ENCODE measurements at regions not wholly inside any gene's neighbourhood (a gene's known extent, or its start where the extent isn't known, plus 50 kb on each side); places are given as distances from the start of the nearest gene placed in this dataset.

DNA sequence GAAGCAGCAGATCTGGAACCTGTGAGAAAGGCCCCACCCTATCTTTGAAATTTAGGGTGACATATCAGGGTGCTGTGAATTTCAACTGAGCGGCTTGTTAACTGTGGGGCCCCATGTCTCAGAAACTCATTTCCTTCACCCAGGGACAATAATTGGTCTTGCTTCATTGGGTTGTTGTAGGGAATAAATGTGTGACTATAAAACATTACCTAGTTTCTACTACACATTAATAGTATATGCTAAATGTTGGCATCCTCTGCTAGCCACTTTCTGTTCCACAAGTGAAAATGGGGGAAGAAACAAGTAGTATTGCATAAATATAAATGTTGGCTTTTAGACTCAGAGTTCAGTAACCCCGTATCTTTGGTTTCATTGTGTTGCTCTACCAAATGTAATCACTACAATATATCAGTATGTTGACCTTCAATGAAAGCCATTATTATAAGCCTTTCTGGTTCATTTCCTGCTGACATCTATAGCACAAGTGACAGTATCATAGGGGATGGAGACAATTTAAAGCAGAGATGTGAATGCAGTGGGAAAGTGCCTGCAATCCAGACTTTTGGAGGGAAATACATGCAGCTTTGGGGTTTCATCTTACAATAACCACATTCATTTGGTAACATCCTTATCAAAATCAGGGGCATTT is 905.5 kb upstream of the RAG2 start:
- Mint-ChIP-seq H3K9me3 (peaks cover 0 to 7% (median 0%) of the 10 kb centered on the region in 7 donors), H3K27me3 (ENCODE audit: low read depth in 3 of 3) (no peaks in the 10 kb centered on the region), H3K4me1 (peaks cover 20% of the 10 kb centered on the region), H3K4me3 (no peak overlapping the region), H3K27ac (no peak overlapping the region), H3K36me3 (no peaks in the 10 kb centered on the region)
- Histone ChIP-seq H3K4me2 (replicated peaks; ENCODE audit: extremely low read depth, low read length, poor library complexity, severe bottlenecking) (no peak overlapping the region), H3K9ac (ENCODE audit: insufficient read depth, low read length, poor library complexity, severe bottlenecking) (no peak overlapping the region), H3K9me3 (replicated peaks in 1 of 2; ENCODE audit: control insufficient read depth in 1 of 2, insufficient read depth in 1 of 2, low read length in 2 of 2) (no peaks in the 10 kb centered on the region), H3K27me3 (ENCODE audit: control insufficient read depth in 2 of 2, insufficient read depth in 2 of 2, low read length in 2 of 2) (no peaks in the 10 kb centered on the region), H2AFZ (ENCODE audit: insufficient read depth, low read depth, low read length, poor library complexity, severe bottlenecking) (no peak overlapping the region), H3K36me3 (replicated peaks in 1 of 2; ENCODE audit: control insufficient read depth in 1 of 2, insufficient read depth in 2 of 2, low read length in 2 of 2) (no peaks in the 10 kb centered on the region), H3K4me3 (replicated peaks in 1 of 3; ENCODE audit: low read depth in 2 of 3, low read length in 3 of 3) (no peak overlapping the region), H4K20me1 (ENCODE audit: insufficient read depth, low read length) (no peaks in the 10 kb centered on the region), H3K4me1 (ENCODE audit: control insufficient read depth in 1 of 2, insufficient read depth in 2 of 2, low read length in 2 of 2) (peaks cover 5 to 7% of the 10 kb centered on the region in 2 donors), H3K79me2 (ENCODE audit: insufficient read depth, low read length) (no peaks in the 10 kb centered on the region), H3K27ac (ENCODE audit: low read depth in 1 of 2, low read length in 2 of 2) (no peak overlapping the region)
- no peak for DNase-seq
- intact Hi-C loops (cut with micrococcal nuclease) = no loop called here
- TF ChIP-seq, protein P1, sequence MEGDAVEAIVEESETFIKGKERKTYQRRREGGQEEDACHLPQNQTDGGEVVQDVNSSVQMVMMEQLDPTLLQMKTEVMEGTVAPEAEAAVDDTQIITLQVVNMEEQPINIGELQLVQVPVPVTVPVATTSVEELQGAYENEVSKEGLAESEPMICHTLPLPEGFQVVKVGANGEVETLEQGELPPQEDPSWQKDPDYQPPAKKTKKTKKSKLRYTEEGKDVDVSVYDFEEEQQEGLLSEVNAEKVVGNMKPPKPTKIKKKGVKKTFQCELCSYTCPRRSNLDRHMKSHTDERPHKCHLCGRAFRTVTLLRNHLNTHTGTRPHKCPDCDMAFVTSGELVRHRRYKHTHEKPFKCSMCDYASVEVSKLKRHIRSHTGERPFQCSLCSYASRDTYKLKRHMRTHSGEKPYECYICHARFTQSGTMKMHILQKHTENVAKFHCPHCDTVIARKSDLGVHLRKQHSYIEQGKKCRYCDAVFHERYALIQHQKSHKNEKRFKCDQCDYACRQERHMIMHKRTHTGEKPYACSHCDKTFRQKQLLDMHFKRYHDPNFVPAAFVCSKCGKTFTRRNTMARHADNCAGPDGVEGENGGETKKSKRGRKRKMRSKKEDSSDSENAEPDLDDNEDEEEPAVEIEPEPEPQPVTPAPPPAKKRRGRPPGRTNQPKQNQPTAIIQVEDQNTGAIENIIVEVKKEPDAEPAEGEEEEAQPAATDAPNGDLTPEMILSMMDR (IDR thresholded peaks at IDR 0.05) = no peak
- whole genome bisulfite sequencing (ENCODE audit: insufficient coverage) = no CpG with 5 or more reads among the region's 2 CpGs

- Mint-ChIP-seq H3K4me1 (peaks cover 20% of the 10 kb centered on the region), H3K4me3 (no peak overlapping the region), H3K36me3 (no peaks in the 10 kb centered on the region), H3K9me3 (peaks cover 0 to 5% (median 0%) of the 10 kb centered on the region in 7 donors), H3K27me3 (ENCODE audit: low read depth in 3 of 3) (no peaks in the 10 kb centered on the region), H3K27ac (no peak overlapping the region)
- Histone ChIP-seq H3K4me1 (ENCODE audit: control insufficient read depth in 1 of 2, insufficient read depth in 2 of 2, low read length in 2 of 2) (peaks cover 5 to 7% of the 10 kb centered on the region in 2 donors), H3K9ac (ENCODE audit: insufficient read depth, low read length, poor library complexity, severe bottlenecking) (no peak overlapping the region), H2AFZ (ENCODE audit: insufficient read depth, low read depth, low read length, poor library complexity, severe bottlenecking) (no peak overlapping the region), H3K4me2 (replicated peaks; ENCODE audit: extremely low read depth, low read length, poor library complexity, severe bottlenecking) (no peak overlapping the region), H3K27ac (ENCODE audit: low read depth in 1 of 2, low read length in 2 of 2) (no peak overlapping the region), H3K79me2 (ENCODE audit: insufficient read depth, low read length) (no peaks in the 10 kb centered on the region), H3K27me3 (ENCODE audit: control insufficient read depth in 2 of 2, insufficient read depth in 2 of 2, low read length in 2 of 2) (no peaks in the 10 kb centered on the region), H3K9me3 (replicated peaks in 1 of 2; ENCODE audit: control insufficient read depth in 1 of 2, insufficient read depth in 1 of 2, low read length in 2 of 2) (no peaks in the 10 kb centered on the region), H3K36me3 (replicated peaks in 1 of 2; ENCODE audit: control insufficient read depth in 1 of 2, insufficient read depth in 2 of 2, low read length in 2 of 2) (no peaks in the 10 kb centered on the region), H3K4me3 (replicated peaks in 1 of 3; ENCODE audit: low read depth in 2 of 3, low read length in 3 of 3) (no peak overlapping the region), H4K20me1 (ENCODE audit: insufficient read depth, low read length) (no peaks in the 10 kb centered on the region)
- no CpG with 5 or more reads among the region's 2 CpGs for WGBS (ENCODE audit: insufficient coverage)
- TF ChIP-seq, protein P1 (IDR thresholded peaks at IDR 0.05) = no peak
- no peak for DNase-seq
- intact Hi-C loops (cut with micrococcal nuclease) = no loop called here
These were observed 904.2 kb upstream of the RAG2 start for GRCh38 chr11:37502202-37502601.
